ENCODE measurements at regions not wholly inside any gene's neighbourhood (a gene's known extent, or its start where the extent isn't known, plus 50 kb on each side); places are given as distances from the start of the nearest gene placed in this dataset.
"Not testable (repeated sequence)": the region's sequence is repeated elsewhere in the genome, so short reads cannot be mapped to it uniquely, and the experiment has no call there.

DNA sequence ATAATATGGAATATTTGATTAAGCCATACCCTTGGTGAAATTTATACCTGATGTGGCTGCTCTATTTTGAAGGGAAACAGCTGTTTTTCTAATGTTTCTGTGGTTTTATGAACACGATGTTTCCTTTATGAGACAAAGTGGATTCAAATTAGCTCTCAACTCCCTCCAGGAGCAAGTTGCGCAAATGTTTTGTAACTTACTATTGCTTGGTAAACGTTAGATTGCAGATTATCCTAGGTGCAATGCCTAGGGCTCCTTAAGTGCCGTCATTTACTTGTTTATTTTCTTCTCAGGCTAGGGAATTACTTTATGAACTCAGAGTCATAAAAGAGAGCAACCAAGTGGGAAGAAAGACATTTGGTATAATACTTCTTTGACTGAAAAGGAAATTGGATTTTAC lies 763.1 kb downstream of the TAF11L14 start:
- in situ Hi-C loops (cut with MboI; ENCODE audit: low sequenced_read_pairs) = no loop called here

- in situ Hi-C loops (cut with MboI; ENCODE audit: low sequenced_read_pairs) = no loop called here
These were observed 763.6 kb downstream of the TAF11L14 start for GRCh38 chr5:18397891-18398290.

- in situ Hi-C loops (cut with MboI; ENCODE audit: low sequenced_read_pairs) = not testable (repeated sequence)
These were observed 765.4 kb downstream of the TAF11L14 start for GRCh38 chr5:18399461-18400327.

GRCh38 chr5:18403141-18403540 lies 768.9 kb downstream of the TAF11L14 start:
- in situ Hi-C loops (cut with MboI; ENCODE audit: low sequenced_read_pairs) = no loop called here

GRCh38 chr5:18403941-18404438 lies 769.7 kb downstream of the TAF11L14 start:
- in situ Hi-C loops (cut with MboI; ENCODE audit: low sequenced_read_pairs) = no loop called here

- in situ Hi-C loops (cut with MboI; ENCODE audit: low sequenced_read_pairs) = no loop called here
These were observed 786.5 kb downstream of the TAF11L14 start for GRCh38 chr5:18420711-18421110.

GRCh38 chr5:18433336-18433735 lies 799.1 kb downstream of the TAF11L14 start:
- in situ Hi-C loops (cut with MboI; ENCODE audit: low sequenced_read_pairs) = no loop called here

GRCh38 chr5:18438126-18438525 lies 803.9 kb downstream of the TAF11L14 start:
- in situ Hi-C loops (cut with MboI; ENCODE audit: low sequenced_read_pairs) = no loop called here

DNA sequence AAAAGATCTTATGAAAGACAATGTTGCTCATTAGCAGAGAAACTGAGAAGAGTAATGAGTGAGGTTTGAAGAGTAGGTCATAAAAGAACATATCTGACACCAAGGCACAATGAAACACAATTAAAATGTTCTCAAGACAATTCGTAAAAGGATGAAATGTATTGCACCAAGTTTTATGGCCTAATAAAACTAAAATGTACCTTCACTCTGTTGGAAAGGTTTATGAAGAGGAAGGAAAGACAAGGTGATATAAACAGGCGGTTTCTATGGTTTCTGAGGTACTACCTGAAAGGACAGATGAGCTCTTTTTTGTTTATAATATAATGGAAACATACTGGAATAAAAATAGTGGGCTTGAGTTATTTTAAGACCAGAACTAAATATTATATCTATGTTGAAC lies 821.3 kb downstream of the TAF11L14 start:
- in situ Hi-C loops (cut with MboI; ENCODE audit: low sequenced_read_pairs) = no loop called here

DNA sequence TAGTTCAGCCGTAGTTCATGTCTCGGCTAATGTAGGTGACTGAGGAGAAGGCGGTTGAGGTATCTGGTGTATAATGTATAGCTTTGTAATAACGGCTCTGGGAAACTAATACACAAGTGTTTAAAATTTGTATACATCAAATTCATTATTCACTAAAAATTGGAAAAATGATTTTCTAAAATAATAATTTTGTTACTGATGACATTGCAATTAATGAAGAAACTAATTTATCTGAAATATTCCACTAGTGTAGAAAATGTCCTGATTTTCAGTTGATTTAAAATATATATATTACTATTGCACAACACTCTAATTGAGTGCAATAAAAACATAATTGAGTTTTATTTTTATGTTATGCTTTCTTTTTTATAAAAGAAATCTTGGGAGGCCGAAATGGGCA lies 823.0 kb downstream of the TAF11L14 start:
- in situ Hi-C loops (cut with MboI; ENCODE audit: low sequenced_read_pairs) = no loop called here

- in situ Hi-C loops (cut with MboI; ENCODE audit: low sequenced_read_pairs) = no loop called here
These were observed 827.5 kb downstream of the TAF11L14 start for GRCh38 chr5:18461766-18462165.

DNA sequence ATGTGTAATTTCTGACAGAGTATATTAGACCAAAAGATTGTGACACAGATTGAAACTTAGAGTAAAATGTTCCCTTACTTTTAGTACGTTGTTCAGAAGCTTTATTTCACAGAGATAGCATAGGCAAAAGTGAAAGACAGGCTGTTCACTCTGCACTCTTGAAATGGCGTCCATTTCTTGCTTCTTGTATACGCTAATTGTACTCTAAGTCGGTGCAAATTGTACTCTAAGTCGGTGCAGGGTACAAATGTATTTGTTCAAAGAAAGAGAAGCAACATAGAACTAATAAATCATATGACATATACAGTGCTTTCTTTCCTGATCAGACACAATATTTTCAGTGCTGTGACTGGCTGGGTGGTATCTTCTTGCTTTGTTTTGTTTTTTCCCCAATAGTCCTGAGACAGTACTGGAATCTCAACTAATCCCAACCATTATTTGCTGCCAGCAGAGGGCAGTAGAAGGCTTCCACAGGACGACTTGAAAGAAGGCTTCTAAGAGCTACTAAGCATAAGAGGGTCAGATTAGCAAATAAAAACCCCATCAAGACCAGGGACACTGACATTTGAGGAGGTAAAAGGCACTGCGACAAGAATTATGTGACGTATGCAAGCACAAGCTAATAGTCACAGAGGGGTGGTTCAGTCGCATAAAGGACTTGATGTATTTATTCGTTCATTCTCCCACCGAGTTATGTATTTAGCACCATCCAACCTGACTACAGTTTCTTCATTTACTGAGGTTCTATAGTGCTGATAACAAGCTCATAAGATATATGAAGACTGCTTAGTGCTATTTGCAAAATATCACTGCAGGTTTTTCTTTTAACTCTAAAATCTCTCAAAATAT lies 831.8 kb downstream of the TAF11L14 start:
- in situ Hi-C loops (cut with MboI; ENCODE audit: low sequenced_read_pairs) = no loop called here

GRCh38 chr5:18466731-18467130 lies 832.5 kb downstream of the TAF11L14 start:
- in situ Hi-C loops (cut with MboI; ENCODE audit: low sequenced_read_pairs) = no loop called here

GRCh38 chr5:18471791-18472190 lies 837.5 kb downstream of the TAF11L14 start:
- in situ Hi-C loops (cut with MboI; ENCODE audit: low sequenced_read_pairs) = not testable (repeated sequence)

GRCh38 chr5:18483451-18483850 lies 849.2 kb downstream of the TAF11L14 start:
- in situ Hi-C loops (cut with MboI; ENCODE audit: low sequenced_read_pairs) = no loop called here

GRCh38 chr5:18487928-18488480 lies 853.7 kb downstream of the TAF11L14 start:
- in situ Hi-C loops (cut with MboI; ENCODE audit: low sequenced_read_pairs) = no loop called here

DNA sequence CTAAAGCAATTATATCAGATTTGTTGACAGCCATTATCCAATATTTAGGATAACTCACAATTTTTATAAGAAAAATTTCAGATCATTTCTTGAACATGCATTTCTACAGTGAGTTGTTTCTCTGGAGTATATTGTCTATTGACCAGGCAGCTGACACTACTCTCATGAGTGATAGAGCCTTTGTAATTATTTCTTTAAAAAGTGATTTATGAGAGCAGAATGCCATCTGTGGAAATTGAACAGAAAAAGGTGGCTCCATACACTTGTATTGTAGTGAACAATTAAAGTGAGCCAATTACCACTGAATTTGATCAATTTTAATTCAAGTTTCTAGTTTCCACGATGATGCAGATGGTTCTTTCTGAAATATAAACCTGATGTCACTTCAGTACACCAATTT lies 855.4 kb downstream of the TAF11L14 start:
- in situ Hi-C loops (cut with MboI; ENCODE audit: low sequenced_read_pairs) = no loop called here

DNA sequence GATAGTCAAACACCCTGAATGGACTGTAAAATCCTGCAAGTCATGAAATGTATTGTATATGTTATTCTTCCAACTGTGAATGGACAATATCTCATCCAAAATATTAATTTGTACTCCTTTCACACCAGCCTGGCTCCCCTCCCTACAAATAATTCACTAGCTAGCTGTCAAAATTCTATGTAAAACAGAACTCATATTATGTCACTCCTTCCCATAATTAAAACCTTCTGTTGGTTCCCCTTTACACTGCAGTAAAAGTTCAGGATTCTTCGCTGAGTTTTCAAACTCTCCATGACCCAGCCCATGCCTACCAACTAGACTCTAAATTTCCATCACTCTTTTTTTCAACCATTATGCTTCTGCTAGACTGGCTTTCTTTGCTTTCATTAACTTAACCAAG lies 857.1 kb downstream of the TAF11L14 start:
- in situ Hi-C loops (cut with MboI; ENCODE audit: low sequenced_read_pairs) = no loop called here

- in situ Hi-C loops (cut with MboI; ENCODE audit: low sequenced_read_pairs) = no loop called here
These were observed 860.9 kb downstream of the TAF11L14 start for GRCh38 chr5:18495157-18495556.

- in situ Hi-C loops (cut with MboI; ENCODE audit: low sequenced_read_pairs) = no loop called here
These were observed 861.8 kb downstream of the TAF11L14 start for GRCh38 chr5:18496041-18496440.

- in situ Hi-C loops (cut with MboI; ENCODE audit: low sequenced_read_pairs) = no loop called here
These were observed 862.8 kb downstream of the TAF11L14 start for GRCh38 chr5:18497089-18497488.

Data from HL-60/S4 (cell line).